ENCODE measurements at regions not wholly inside any gene's neighbourhood (a gene's known extent, or its start where the extent isn't known, plus 50 kb on each side); places are given as distances from the start of the nearest gene placed in this dataset.

DNA sequence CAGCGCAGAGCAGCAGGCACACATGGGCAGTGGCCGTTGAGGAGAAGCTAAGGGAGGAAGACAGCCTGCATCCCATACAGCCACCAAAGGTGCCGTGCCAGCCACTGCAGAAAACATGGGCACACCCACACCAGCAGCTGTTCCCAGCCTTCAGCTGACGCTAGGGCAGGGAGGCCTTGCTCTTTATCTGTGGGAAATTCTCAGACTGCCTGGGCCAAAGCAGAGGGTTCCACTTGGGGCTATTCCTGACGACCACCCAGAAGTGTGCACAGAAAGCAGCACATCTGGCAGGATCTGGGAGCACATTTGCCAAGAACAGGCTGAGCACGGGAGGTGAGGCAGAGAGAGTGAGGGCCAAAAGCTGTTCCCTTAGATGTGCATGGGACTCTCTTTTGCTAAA is 101.3 kb upstream of the SOX11 start:
- H3K4me3 ChIP-seq (replicated peaks; ENCODE audit: low read depth, low read length) = no peak overlapping the region
- no peak for TF ChIP-seq CTCF (IDR thresholded peaks at IDR 0.05; ENCODE audit: low read length, missing control alignments)

DNA sequence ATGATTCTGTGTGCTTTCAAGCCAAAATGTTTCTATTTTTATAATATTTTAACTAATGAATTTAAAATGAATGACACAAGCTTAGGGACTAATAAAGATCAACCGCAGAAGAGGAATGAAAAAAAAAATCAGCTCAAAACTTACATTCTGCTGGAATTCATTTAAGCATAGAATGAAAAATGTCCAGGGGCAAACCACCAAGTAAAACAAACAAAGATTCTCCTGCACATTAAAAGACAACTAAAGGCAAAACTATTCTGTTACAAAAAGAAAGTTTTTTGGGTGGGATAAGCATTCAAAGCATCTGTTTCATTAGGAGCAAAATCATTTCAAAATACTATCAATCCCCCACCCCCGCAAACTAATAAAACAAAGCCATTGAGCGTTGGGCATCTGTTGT is 99.3 kb upstream of the SOX11 start:
- no peak for DNase-seq (ENCODE audit: low read depth)
- no peak overlapping the region for H3K4me3 ChIP-seq (replicated peaks; ENCODE audit: low read depth, low read length)
- TF ChIP-seq CTCF (IDR thresholded peaks at IDR 0.05; ENCODE audit: low read length, missing control alignments) = no peak

More for the DNA sequence above, 101.3 kb upstream of the SOX11 start:
- DNase-seq (ENCODE audit: low read depth) = no peak

DNA sequence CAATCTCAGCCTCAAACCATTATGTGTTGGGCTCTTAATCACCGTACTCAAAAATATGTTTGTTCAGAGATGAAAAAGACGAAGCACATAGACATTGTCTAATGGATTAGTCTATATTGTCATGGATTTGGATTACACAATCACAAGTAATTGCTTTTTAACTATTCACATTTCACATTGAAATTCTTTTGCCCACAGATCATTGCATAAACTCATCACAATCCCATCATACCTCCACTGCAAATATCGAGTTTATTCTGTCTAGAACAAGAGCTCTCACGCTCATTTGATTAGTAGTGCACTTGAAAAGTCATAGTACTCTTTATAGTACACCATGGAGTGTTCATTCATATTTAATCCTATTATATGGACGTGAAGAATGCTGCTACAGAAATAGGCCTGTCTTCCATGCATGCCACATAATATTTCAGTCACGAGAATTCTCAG is 97.9 kb upstream of the SOX11 start:
- H3K4me3 ChIP-seq (replicated peaks; ENCODE audit: low read depth, low read length) = no peak overlapping the region
- TF ChIP-seq CTCF (IDR thresholded peaks at IDR 0.05; ENCODE audit: low read length, missing control alignments) = no peak

DNA sequence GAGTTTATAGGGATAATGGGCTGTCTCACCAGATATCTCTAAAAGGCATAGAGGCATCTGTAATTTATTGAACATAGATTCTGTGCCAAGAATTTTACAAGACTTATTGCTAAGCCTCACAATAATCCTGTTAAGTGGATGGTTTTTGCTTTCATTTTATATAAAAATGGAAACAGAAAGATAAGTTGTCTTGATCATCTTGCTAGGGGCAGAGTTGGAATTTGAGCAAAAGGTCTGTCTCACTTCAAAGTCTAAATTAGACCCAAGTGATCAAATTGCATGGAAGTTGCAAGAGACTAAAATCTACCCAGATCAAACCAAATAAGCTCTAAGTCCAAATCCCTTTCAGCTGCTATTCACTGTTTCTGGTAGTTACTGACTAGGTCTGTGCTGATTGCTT is 95.3 kb upstream of the SOX11 start:
- DNase-seq (ENCODE audit: low read depth) = no peak
- TF ChIP-seq CTCF (IDR thresholded peaks at IDR 0.05; ENCODE audit: low read length, missing control alignments) = no peak
- no peak overlapping the region for H3K4me3 ChIP-seq (replicated peaks; ENCODE audit: low read depth, low read length)

More for the DNA sequence above, 97.9 kb upstream of the SOX11 start:
- DNase-seq (ENCODE audit: low read depth) = no peak

GRCh38 chr2:5598156-5598555 is 94.0 kb upstream of the SOX11 start:
- H3K4me3 ChIP-seq (replicated peaks; ENCODE audit: low read depth, low read length) = no peak overlapping the region
- no peak for DNase-seq (ENCODE audit: low read depth)
- TF ChIP-seq CTCF (IDR thresholded peaks at IDR 0.05; ENCODE audit: low read length, missing control alignments) = no peak

DNA sequence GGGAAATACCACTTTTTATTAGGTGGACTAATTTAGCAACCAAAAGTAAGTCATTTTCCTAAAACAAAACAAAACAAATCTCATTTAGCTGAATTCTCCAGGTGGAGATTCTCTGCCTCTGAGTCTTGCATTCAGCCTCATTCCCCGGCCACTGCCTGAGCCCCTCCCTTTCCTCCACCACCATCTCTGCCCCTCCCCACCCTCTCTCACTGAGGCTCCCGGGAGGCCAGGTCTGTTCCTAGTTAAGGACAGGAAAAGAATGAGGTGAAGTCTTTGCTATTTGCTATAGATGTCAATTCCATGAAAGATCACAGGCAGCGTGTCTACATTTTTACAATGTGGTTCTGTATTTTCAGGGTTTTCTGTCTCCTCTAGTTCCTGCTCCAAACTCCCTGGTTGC is 83.0 kb upstream of the SOX11 start:
- no peak for DNase-seq (ENCODE audit: low read depth)
- no peak for TF ChIP-seq CTCF (IDR thresholded peaks at IDR 0.05; ENCODE audit: low read length, missing control alignments)
- no peak overlapping the region for H3K4me3 ChIP-seq (replicated peaks; ENCODE audit: low read depth, low read length)

DNA sequence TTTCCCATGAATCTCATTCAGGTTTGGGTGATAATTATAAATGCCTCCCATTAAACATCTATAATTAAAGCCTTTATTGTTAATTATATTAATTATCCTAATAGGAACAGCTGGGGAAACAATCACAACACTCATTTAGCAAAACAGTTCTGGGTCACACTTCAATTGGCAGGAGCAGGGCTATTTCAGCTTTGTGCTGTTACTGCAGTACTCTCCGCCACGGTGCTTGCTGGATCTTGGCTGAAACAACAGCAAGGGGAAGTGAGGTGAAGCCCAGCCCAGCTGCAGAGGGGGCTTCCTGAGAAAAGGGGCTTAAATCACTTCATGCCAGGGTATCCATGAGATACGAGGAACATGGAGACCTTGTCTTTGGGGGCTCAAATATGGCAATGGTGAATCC is 79.5 kb upstream of the SOX11 start:
- no peak for DNase-seq (ENCODE audit: low read depth)
- TF ChIP-seq CTCF (IDR thresholded peaks at IDR 0.05; ENCODE audit: low read length, missing control alignments) = no peak

More for the DNA sequence above, 79.5 kb upstream of the SOX11 start:
- no peak overlapping the region for H3K4me3 ChIP-seq (replicated peaks; ENCODE audit: low read depth, low read length)

Measured in fibroblast of pulmonary artery (primary cell).